ENCODE measurements at regions not wholly inside any gene's neighbourhood (a gene's known extent, or its start where the extent isn't known, plus 50 kb on each side); places are given as distances from the start of the nearest gene placed in this dataset.

- Histone ChIP-seq H4K20me1 (ENCODE audit: insufficient read depth) (no peaks in the 10 kb centered on the region), H3K27me3 (ENCODE audit: insufficient read depth, low read depth, low read length) (no peaks in the 10 kb centered on the region), H3K4me3 (ENCODE audit: low read length) (no peak overlapping the region), H2AFZ (ENCODE audit: low read depth, low read length) (no peak overlapping the region), H3F3A (ENCODE audit: insufficient read depth, low read length, poor library complexity, severe bottlenecking) (no peaks in the 10 kb centered on the region), H3K9ac (ENCODE audit: low read length) (no peak overlapping the region), H3K4me2 (ENCODE audit: low read length) (no peak overlapping the region), H3K36me3 (ENCODE audit: insufficient read depth, low read length) (no peaks in the 10 kb centered on the region), H3K27ac (ENCODE audit: low read length) (no peak overlapping the region), H3K79me2 (replicated peaks; ENCODE audit: insufficient read depth, low read length) (no peaks in the 10 kb centered on the region), H3K9me2 (ENCODE audit: insufficient read depth, low read length) (no peaks in the 10 kb centered on the region), H3K9me3 (ENCODE audit: low read length) (no peaks in the 10 kb centered on the region)
- TF ChIP-seq EP300 (conservative IDR thresholded peaks at IDR 0.05; ENCODE audit: poor library complexity, severe bottlenecking): no peak
- TF ChIP-seq REST (IDR thresholded peaks at IDR 0.05; ENCODE audit: borderline replicate concordance): no peak
- no peak for TF ChIP-seq SMC3 (conservative IDR thresholded peaks at IDR 0.05; ENCODE audit: poor library complexity)
- TF ChIP-seq MXI1 (conservative IDR thresholded peaks at IDR 0.05; ENCODE audit: poor library complexity, severe bottlenecking): no peak
- TF ChIP-seq POLR2AphosphoS5 (IDR thresholded peaks at IDR 0.05): no peak
- TF ChIP-seq RAD21 (conservative IDR thresholded peaks at IDR 0.05): no peak
- no peak for TF ChIP-seq TAF1 (IDR thresholded peaks at IDR 0.05; ENCODE audit: low read depth)
- TF ChIP-seq EZH2 (IDR thresholded peaks at IDR 0.05; ENCODE audit: borderline replicate concordance, insufficient read depth, low read length, poor library complexity, severe bottlenecking): no peak
- TF ChIP-seq CTCF (IDR thresholded peaks at IDR 0.05; ENCODE audit: poor library complexity, severe bottlenecking): no peak
These were observed 737.4 kb upstream of the TBX3 start for GRCh38 chr12:115421350-115421749.

- TF ChIP-seq RAD21 (conservative IDR thresholded peaks at IDR 0.05): no peak
- no peak for TF ChIP-seq REST (IDR thresholded peaks at IDR 0.05; ENCODE audit: borderline replicate concordance)
- TF ChIP-seq SMC3 (conservative IDR thresholded peaks at IDR 0.05; ENCODE audit: poor library complexity): no peak
- no peak for TF ChIP-seq EP300 (conservative IDR thresholded peaks at IDR 0.05; ENCODE audit: poor library complexity, severe bottlenecking)
- TF ChIP-seq CTCF (IDR thresholded peaks at IDR 0.05; ENCODE audit: poor library complexity, severe bottlenecking): no peak
- TF ChIP-seq POLR2AphosphoS5 (IDR thresholded peaks at IDR 0.05): no peak
- no peak for TF ChIP-seq MXI1 (conservative IDR thresholded peaks at IDR 0.05; ENCODE audit: poor library complexity, severe bottlenecking)
- no peak for TF ChIP-seq TAF1 (IDR thresholded peaks at IDR 0.05; ENCODE audit: low read depth)
- TF ChIP-seq EZH2 (IDR thresholded peaks at IDR 0.05; ENCODE audit: borderline replicate concordance, insufficient read depth, low read length, poor library complexity, severe bottlenecking): no peak
These were observed 735.2 kb upstream of the TBX3 start for GRCh38 chr12:115419145-115419646.

More at GRCh38 chr12:115419145-115419646, 735.2 kb upstream of the TBX3 start:
- no peak overlapping the region for H3K9ac ChIP-seq (ENCODE audit: low read length)
- no peak overlapping the region for H3K4me3 ChIP-seq (ENCODE audit: low read length)
- no peaks in the 10 kb centered on the region for H3K27me3 ChIP-seq (ENCODE audit: insufficient read depth, low read depth, low read length)
- no peaks in the 10 kb centered on the region for H3K36me3 ChIP-seq (ENCODE audit: insufficient read depth, low read length)
- no peaks in the 10 kb centered on the region for H3K9me3 ChIP-seq (ENCODE audit: low read length)
- no peak overlapping the region for H3K27ac ChIP-seq (ENCODE audit: low read length)
- H3K4me2 ChIP-seq (ENCODE audit: low read length): no peak overlapping the region
- H4K20me1 ChIP-seq (ENCODE audit: insufficient read depth): no peaks in the 10 kb centered on the region
- no peaks in the 10 kb centered on the region for H3K79me2 ChIP-seq (replicated peaks; ENCODE audit: insufficient read depth, low read length)
- no peaks in the 10 kb centered on the region for H3K9me2 ChIP-seq (ENCODE audit: insufficient read depth, low read length)
- no peak overlapping the region for H2AFZ ChIP-seq (ENCODE audit: low read depth, low read length)
- no peaks in the 10 kb centered on the region for H3F3A ChIP-seq (ENCODE audit: insufficient read depth, low read length, poor library complexity, severe bottlenecking)
